Ovary (tissue), 3 donors: ENCODE measurements at regions not wholly inside any gene's neighbourhood (a gene's known extent, or its start where the extent isn't known, plus 50 kb on each side); places are given as distances from the start of the nearest gene placed in this dataset.

ENCODE experiments used
- CTCF ChIP-seq, 3 donors: fragments of 450-650 bp in 2 of 3; fragments of 200-600 bp in 1 of 3; IDR thresholded peaks; one replicate each; pipeline versions ENCODE4 v1.5.1 to v1.8.0; 2016 to 2022; ENCODE audit warnings: antibody characterized with exemption in 3 of 3, mild to moderate bottlenecking in 1 of 3
- POLR2A ChIP-seq: fragments of 450-650 bp; IDR thresholded peaks from one replicate; pipeline ENCODE4 v1.6.1; 2017; ENCODE audit warnings: antibody characterized with exemption, mild to moderate bottlenecking, moderate library complexity
- donor health status: DM: no; HTN: no; CAD: no.

GRCh38 chr5:124839371-124839998 is 93.0 kb upstream of the ZNF608 start:
- TF ChIP-seq POLR2A (no peak), CTCF (IDR thresholded peaks at IDR 0.05) (no peak)
